GM23338 (cell line): ENCODE measurements at regions not wholly inside any gene's neighbourhood (a gene's known extent, or its start where the extent isn't known, plus 50 kb on each side); places are given as distances from the start of the nearest gene placed in this dataset.

Experiments
- ATAC-seq: fragments of 200-7000 bp; cut with Tn5 transposase; 3 replicates; pipeline ENCODE4 v1.9.1; 2020
- DNase-seq: peaks from one replicate; pipeline ENCODE4 v3.0.0-alpha.2; 2015; ENCODE audit warnings: low spot score
- H2AFZ ChIP-seq: fragments of 200-600 bp; sonication (generic); 2 replicates; pipeline ENCODE4 v1.8.0; 2016; ENCODE audit warnings: antibody characterized with exemption, mild to moderate bottlenecking, moderate library complexity
- H3F3A ChIP-seq: fragments of 200-600 bp; sonication (generic); replicated peaks from 2 replicates; pipeline ENCODE4 v1.8.0; 2017; ENCODE audit warnings: antibody characterized with exemption, mixed run types, low read depth
- H3K27ac ChIP-seq: fragments of 200-600 bp; sonication (generic); 2 replicates; pipeline ENCODE4 v1.6.1; 2016; ENCODE audit warnings: low read depth
- H3K27me3 ChIP-seq: fragments of 200-600 bp; sonication (generic); 2 replicates; pipeline ENCODE4 v1.8.0; 2016; ENCODE audit warnings: mild to moderate bottlenecking, mixed run types, moderate library complexity; ENCODE audit not compliant: insufficient read depth
- H3K36me3 ChIP-seq: fragments of 200-600 bp; sonication (generic); 2 replicates; pipeline ENCODE4 v1.8.0; 2016; ENCODE audit warnings: mild to moderate bottlenecking; ENCODE audit not compliant: insufficient read depth
- H3K4me1 ChIP-seq: fragments of 200-600 bp; sonication (generic); 2 replicates; pipeline ENCODE4 v1.8.0; 2016; ENCODE audit warnings: mild to moderate bottlenecking, moderate library complexity; ENCODE audit not compliant: insufficient read depth
- H3K4me2 ChIP-seq: fragments of 200-600 bp; sonication (generic); 2 replicates; pipeline ENCODE4 v1.7.1; 2017; ENCODE audit warnings: mixed run types
- H3K4me3 ChIP-seq: fragments of 200-600 bp; sonication (generic); 2 replicates; pipeline ENCODE4 v1.6.1; 2016; ENCODE audit warnings: mixed run types
- H3K79me2 ChIP-seq: fragments of 200-600 bp; sonication (generic); replicated peaks from 2 replicates; pipeline ENCODE4 v1.8.0; 2017; ENCODE audit warnings: mild to moderate bottlenecking; ENCODE audit not compliant: insufficient read depth
- H3K9me2 ChIP-seq: fragments of 200-600 bp; sonication (generic); 2 replicates; pipeline ENCODE4 v1.8.0; 2017; ENCODE audit not compliant: insufficient read depth
- H4K20me1 ChIP-seq: fragments of 200-600 bp; sonication (generic); replicated peaks from 2 replicates; pipeline ENCODE4 v1.8.0; 2017; ENCODE audit warnings: mild to moderate bottlenecking; ENCODE audit not compliant: insufficient read depth
- H3K27ac Mint-ChIP-seq: 2 replicates; pipeline ENCODE4 v1.8.0; 2020; ENCODE audit warnings: inconsistent platforms, mild to moderate bottlenecking, moderate library complexity, mixed read lengths
- H3K27me3 Mint-ChIP-seq: 3 replicates; pipeline ENCODE4 v1.8.0; 2022; ENCODE audit warnings: low read depth, mild to moderate bottlenecking, moderate library complexity, mixed read lengths, inconsistent platforms; ENCODE audit not compliant: insufficient read depth, poor library complexity
- H3K36me3 Mint-ChIP-seq: 3 replicates; pipeline ENCODE4 v1.8.0; 2021; ENCODE audit warnings: low read depth, mild to moderate bottlenecking, inconsistent platforms, moderate library complexity, mixed read lengths
- H3K4me1 Mint-ChIP-seq: 3 replicates; pipeline ENCODE4 v1.8.0; 2020; ENCODE audit warnings: mild to moderate bottlenecking, inconsistent platforms, mixed read lengths
- H3K4me3 Mint-ChIP-seq: 3 replicates; pipeline ENCODE4 v1.8.0; 2021; ENCODE audit warnings: moderate library complexity, mild to moderate bottlenecking, inconsistent platforms, mixed read lengths
- H3K9me3 Mint-ChIP-seq: 3 replicates; pipeline ENCODE4 v1.8.0; 2020; ENCODE audit warnings: moderate library complexity, mild to moderate bottlenecking, inconsistent platforms, mixed read lengths
- CREB1 ChIP-seq: fragments of 250-450 bp; sonication (Bioruptor Pico); IDR thresholded peaks from 2 replicates; pipeline ENCODE4 v1.5.0; 2020; ENCODE audit warnings: low read depth, mild to moderate bottlenecking, moderate library complexity
- JUNB ChIP-seq: IDR thresholded peaks from one replicate; pipeline ENCODE4 v1.6.1; 2016; ENCODE audit warnings: antibody characterized with exemption; ENCODE audit not compliant: unreplicated experiment
- POLR2AphosphoS5 ChIP-seq: IDR thresholded peaks from 2 replicates; pipeline ENCODE4 v1.6.1; 2016; ENCODE audit warnings: antibody characterized with exemption, low read depth
- STAT1 ChIP-seq: IDR thresholded peaks from one replicate; pipeline ENCODE4 v1.6.1; 2016; ENCODE audit warnings: antibody characterized with exemption; ENCODE audit not compliant: unreplicated experiment
- ZNF114 ChIP-seq: fragments of 250-450 bp; sonication (Bioruptor Pico); IDR thresholded peaks from 2 replicates; pipeline ENCODE4 v1.5.0; 2020; ENCODE audit warnings: mild to moderate bottlenecking, moderate library complexity
- ZNF331 ChIP-seq: fragments of 250-450 bp; sonication (Bioruptor Pico); IDR thresholded peaks from 2 replicates; pipeline ENCODE4 v1.5.0; 2020; ENCODE audit warnings: low read depth, mild to moderate bottlenecking, moderate library complexity
- TF ChIP-seq, protein P1 (sequence below), 2 experiments: fragments of 200-600 bp in 1 of 2; sonication (generic) in 1 of 2; conservative IDR thresholded peaks; 2 replicates each; pipeline versions ENCODE4 v1.5.1 to v1.6.1; 2016 to 2017; ENCODE audit warnings: antibody characterized with exemption in 2 of 2, low read depth in 2 of 2, mild to moderate bottlenecking in 2 of 2, moderate library complexity in 1 of 2
- TF ChIP-seq, protein P2 (sequence below): IDR thresholded peaks from 2 replicates; pipeline ENCODE4 v1.6.1; 2016; ENCODE audit warnings: antibody characterized with exemption
- TF ChIP-seq, protein P3 (sequence below): fragments of 250-450 bp; sonication (Bioruptor Pico); IDR thresholded peaks from 2 replicates; pipeline ENCODE4 v1.5.0; 2020; ENCODE audit warnings: mild to moderate bottlenecking, moderate library complexity

DNA sequence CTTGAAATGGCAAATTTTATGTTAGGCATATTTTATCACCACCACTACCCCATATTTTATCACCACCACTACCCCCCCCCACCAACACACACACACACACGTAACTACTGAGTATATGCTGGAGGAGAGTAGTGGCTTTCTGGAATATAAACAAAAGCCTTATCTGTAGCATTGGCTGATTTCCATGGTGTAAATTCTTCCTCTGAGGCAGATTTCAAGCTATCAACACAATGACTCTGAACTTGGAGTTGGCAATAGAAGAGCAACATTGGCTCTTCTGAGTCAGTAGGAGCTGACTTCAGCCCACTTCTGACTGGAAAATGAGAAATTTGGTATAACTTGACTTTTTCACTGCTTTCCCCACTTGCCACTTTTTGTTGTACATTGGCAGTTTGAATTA lies 143.0 kb downstream of the CAVIN4 start:
- no peak overlapping the region for H3K4me3 Mint-ChIP-seq
- no peaks in the 10 kb centered on the region for H3K4me1 Mint-ChIP-seq
- Histone ChIP-seq H3K27me3 (no peaks in the 10 kb centered on the region), H3F3A (no peaks in the 10 kb centered on the region), H2AFZ (no peak overlapping the region), H3K4me1 (no peaks in the 10 kb centered on the region), H3K36me3 (no peaks in the 10 kb centered on the region), H3K4me2 (no peak overlapping the region), H3K4me3 (no peak overlapping the region), H3K27ac (no peak overlapping the region), H3K79me2 (no peaks in the 10 kb centered on the region), H4K20me1 (no peaks in the 10 kb centered on the region), H3K9me2 (peaks cover 8% of the 10 kb centered on the region; the same call in 1 of the 2 replicates)
- ATAC-seq (no peak), DNase-seq (no peak)
- no peak overlapping the region for H3K27ac Mint-ChIP-seq
- H3K9me3 Mint-ChIP-seq: no peaks in the 10 kb centered on the region; the same call in 2 of the 3 replicates
- TF ChIP-seq POLR2AphosphoS5 (no peak), ZNF331 (CRISPR knock-in tag) (no peak), STAT1 (no peak), CREB1 (CRISPR knock-in tag) (no peak), JUNB (no peak), ZNF114 (CRISPR knock-in tag) (no peak)
- TF ChIP-seq, protein P1, sequence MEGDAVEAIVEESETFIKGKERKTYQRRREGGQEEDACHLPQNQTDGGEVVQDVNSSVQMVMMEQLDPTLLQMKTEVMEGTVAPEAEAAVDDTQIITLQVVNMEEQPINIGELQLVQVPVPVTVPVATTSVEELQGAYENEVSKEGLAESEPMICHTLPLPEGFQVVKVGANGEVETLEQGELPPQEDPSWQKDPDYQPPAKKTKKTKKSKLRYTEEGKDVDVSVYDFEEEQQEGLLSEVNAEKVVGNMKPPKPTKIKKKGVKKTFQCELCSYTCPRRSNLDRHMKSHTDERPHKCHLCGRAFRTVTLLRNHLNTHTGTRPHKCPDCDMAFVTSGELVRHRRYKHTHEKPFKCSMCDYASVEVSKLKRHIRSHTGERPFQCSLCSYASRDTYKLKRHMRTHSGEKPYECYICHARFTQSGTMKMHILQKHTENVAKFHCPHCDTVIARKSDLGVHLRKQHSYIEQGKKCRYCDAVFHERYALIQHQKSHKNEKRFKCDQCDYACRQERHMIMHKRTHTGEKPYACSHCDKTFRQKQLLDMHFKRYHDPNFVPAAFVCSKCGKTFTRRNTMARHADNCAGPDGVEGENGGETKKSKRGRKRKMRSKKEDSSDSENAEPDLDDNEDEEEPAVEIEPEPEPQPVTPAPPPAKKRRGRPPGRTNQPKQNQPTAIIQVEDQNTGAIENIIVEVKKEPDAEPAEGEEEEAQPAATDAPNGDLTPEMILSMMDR (conservative IDR thresholded peaks at IDR 0.05; ENCODE audit: low read depth in 2 of 2): no peak
- H3K27me3 Mint-ChIP-seq: peaks cover 2% of the 10 kb centered on the region
- H3K36me3 Mint-ChIP-seq: no peaks in the 10 kb centered on the region

DNA sequence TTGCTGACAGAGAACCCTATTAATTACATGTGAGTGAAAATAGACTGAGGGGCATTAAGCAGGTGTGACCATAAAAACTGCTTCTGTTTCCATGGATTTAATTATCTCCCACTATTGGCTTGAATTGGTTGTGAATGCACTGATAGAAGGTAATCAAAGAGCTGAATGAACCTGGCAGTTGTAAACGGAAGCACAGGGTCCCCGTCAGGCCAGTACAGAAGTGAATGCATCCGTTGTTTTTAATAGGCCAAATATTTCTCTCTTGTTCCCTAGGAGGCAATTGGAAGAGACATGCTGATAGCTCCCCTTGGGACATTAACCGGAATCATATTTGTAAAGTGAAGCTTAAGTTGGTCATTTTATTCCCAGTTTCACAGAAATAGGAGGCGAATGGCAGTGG lies 147.0 kb downstream of the CAVIN4 start:
- H3K36me3 ChIP-seq: no peaks in the 10 kb centered on the region
- Mint-ChIP-seq H3K27me3 (no peaks in the 10 kb centered on the region), H3K27ac (no peak overlapping the region), H3K9me3 (no peaks in the 10 kb centered on the region), H3K36me3 (no peaks in the 10 kb centered on the region), H3K4me1 (peaks cover 2% of the 10 kb centered on the region; the same call in 2 of the 3 replicates), H3K4me3 (no peak overlapping the region)
- no peak overlapping the region for H3K27ac ChIP-seq
- no peaks in the 10 kb centered on the region for H3K9me2 ChIP-seq
- no peaks in the 10 kb centered on the region for H3F3A ChIP-seq
- H3K27me3 ChIP-seq: no peaks in the 10 kb centered on the region
- H3K79me2 ChIP-seq: no peaks in the 10 kb centered on the region
- ATAC-seq (no peak), DNase-seq (no peak)
- no peak overlapping the region for H2AFZ ChIP-seq
- no peak overlapping the region for H3K4me2 ChIP-seq
- H3K4me3 ChIP-seq: no peak overlapping the region
- no peaks in the 10 kb centered on the region for H4K20me1 ChIP-seq
- H3K4me1 ChIP-seq: peaks cover 3% of the 10 kb centered on the region
- TF ChIP-seq CREB1 (CRISPR knock-in tag): no peak
- no peak for TF ChIP-seq JUNB
- no peak for TF ChIP-seq ZNF114 (CRISPR knock-in tag)
- TF ChIP-seq, protein P2, sequence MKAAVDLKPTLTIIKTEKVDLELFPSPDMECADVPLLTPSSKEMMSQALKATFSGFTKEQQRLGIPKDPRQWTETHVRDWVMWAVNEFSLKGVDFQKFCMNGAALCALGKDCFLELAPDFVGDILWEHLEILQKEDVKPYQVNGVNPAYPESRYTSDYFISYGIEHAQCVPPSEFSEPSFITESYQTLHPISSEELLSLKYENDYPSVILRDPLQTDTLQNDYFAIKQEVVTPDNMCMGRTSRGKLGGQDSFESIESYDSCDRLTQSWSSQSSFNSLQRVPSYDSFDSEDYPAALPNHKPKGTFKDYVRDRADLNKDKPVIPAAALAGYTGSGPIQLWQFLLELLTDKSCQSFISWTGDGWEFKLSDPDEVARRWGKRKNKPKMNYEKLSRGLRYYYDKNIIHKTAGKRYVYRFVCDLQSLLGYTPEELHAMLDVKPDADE: no peak
- TF ChIP-seq, protein P3, sequence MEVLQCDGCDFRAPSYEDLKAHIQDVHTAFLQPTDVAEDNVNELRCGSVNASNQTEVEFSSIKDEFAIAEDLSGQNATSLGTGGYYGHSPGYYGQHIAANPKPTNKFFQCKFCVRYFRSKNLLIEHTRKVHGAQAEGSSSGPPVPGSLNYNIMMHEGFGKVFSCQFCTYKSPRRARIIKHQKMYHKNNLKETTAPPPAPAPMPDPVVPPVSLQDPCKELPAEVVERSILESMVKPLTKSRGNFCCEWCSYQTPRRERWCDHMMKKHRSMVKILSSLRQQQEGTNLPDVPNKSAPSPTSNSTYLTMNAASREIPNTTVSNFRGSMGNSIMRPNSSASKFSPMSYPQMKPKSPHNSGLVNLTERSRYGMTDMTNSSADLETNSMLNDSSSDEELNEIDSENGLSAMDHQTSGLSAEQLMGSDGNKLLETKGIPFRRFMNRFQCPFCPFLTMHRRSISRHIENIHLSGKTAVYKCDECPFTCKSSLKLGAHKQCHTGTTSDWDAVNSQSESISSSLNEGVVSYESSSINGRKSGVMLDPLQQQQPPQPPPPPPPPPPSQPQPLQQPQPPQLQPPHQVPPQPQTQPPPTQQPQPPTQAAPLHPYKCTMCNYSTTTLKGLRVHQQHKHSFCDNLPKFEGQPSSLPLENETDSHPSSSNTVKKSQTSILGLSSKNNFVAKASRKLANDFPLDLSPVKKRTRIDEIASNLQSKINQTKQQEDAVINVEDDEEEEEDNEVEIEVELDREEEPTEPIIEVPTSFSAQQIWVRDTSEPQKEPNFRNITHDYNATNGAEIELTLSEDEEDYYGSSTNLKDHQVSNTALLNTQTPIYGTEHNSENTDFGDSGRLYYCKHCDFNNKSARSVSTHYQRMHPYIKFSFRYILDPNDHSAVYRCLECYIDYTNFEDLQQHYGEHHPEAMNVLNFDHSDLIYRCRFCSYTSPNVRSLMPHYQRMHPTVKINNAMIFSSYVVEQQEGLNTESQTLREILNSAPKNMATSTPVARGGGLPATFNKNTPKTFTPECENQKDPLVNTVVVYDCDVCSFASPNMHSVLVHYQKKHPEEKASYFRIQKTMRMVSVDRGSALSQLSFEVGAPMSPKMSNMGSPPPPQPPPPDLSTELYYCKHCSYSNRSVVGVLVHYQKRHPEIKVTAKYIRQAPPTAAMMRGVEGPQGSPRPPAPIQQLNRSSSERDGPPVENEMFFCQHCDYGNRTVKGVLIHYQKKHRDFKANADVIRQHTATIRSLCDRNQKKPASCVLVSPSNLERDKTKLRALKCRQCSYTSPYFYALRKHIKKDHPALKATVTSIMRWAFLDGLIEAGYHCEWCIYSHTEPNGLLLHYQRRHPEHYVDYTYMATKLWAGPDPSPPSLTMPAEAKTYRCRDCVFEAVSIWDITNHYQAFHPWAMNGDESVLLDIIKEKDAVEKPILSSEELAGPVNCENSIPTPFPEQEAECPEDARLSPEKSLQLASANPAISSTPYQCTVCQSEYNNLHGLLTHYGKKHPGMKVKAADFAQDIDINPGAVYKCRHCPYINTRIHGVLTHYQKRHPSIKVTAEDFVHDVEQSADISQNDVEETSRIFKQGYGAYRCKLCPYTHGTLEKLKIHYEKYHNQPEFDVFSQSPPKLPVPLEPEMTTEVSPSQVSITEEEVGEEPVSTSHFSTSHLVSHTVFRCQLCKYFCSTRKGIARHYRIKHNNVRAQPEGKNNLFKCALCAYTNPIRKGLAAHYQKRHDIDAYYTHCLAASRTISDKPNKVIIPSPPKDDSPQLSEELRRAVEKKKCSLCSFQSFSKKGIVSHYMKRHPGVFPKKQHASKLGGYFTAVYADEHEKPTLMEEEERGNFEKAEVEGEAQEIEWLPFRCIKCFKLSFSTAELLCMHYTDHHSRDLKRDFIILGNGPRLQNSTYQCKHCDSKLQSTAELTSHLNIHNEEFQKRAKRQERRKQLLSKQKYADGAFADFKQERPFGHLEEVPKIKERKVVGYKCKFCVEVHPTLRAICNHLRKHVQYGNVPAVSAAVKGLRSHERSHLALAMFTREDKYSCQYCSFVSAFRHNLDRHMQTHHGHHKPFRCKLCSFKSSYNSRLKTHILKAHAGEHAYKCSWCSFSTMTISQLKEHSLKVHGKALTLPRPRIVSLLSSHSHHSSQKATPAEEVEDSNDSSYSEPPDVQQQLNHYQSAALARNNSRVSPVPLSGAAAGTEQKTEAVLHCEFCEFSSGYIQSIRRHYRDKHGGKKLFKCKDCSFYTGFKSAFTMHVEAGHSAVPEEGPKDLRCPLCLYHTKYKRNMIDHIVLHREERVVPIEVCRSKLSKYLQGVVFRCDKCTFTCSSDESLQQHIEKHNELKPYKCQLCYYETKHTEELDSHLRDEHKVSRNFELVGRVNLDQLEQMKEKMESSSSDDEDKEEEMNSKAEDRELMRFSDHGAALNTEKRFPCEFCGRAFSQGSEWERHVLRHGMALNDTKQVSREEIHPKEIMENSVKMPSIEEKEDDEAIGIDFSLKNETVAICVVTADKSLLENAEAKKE: no peak
- TF ChIP-seq STAT1: no peak
- TF ChIP-seq, protein P1 (conservative IDR thresholded peaks at IDR 0.05; ENCODE audit: low read depth in 2 of 2): no peak
- no peak for TF ChIP-seq POLR2AphosphoS5
